ENCODE measurements at regions not wholly inside any gene's neighbourhood (a gene's known extent, or its start where the extent isn't known, plus 50 kb on each side); places are given as distances from the start of the nearest gene placed in this dataset.

GRCh38 chr18:11237484-11237883, 88.1 kb upstream of the PIEZO2 start:
- DNase-seq (ENCODE audit: low read depth in 4 of 4, low spot score in 1 of 4): no peak

GRCh38 chr18:11237066-11237465, 87.7 kb upstream of the PIEZO2 start:
- no peak for DNase-seq (ENCODE audit: low read depth in 4 of 4, low spot score in 1 of 4)

- no peak for DNase-seq (ENCODE audit: low read depth in 4 of 4, low spot score in 1 of 4)
Measured at GRCh38 chr18:11224153-11224552, 74.8 kb upstream of the PIEZO2 start.

GRCh38 chr18:11219571-11219970, 70.2 kb upstream of the PIEZO2 start:
- no peak for DNase-seq (ENCODE audit: low read depth in 4 of 4, low spot score in 1 of 4)

GRCh38 chr18:11215216-11215615, 65.8 kb upstream of the PIEZO2 start:
- no peak for DNase-seq (ENCODE audit: low read depth in 4 of 4, low spot score in 1 of 4)

GRCh38 chr18:11204020-11204419, 54.7 kb upstream of the PIEZO2 start:
- no peak for DNase-seq (ENCODE audit: low read depth in 4 of 4, low spot score in 1 of 4)

GRCh38 chr18:11199477-11199876, 50.1 kb upstream of the PIEZO2 start:
- DNase-seq (ENCODE audit: low read depth in 4 of 4, low spot score in 1 of 4): no peak
